Activated CD4-positive, alpha-beta T cell treated with anti-CD3 and anti-CD28 coated beads, Interleukin-2, amount 50 U/mL, for 4 hours (primary cell): ENCODE measurements at regions not wholly inside any gene's neighbourhood (a gene's known extent, or its start where the extent isn't known, plus 50 kb on each side); places are given as distances from the start of the nearest gene placed in this dataset.

ENCODE experiments used
- DNase-seq, 2 experiments: peaks; one replicate each; pipeline ENCODE4 v3.0.0-alpha.2; 2020

GRCh38 chr18:51401912-51402311 lies 204.4 kb upstream of the MEX3C start:
- no peak for DNase-seq

DNA sequence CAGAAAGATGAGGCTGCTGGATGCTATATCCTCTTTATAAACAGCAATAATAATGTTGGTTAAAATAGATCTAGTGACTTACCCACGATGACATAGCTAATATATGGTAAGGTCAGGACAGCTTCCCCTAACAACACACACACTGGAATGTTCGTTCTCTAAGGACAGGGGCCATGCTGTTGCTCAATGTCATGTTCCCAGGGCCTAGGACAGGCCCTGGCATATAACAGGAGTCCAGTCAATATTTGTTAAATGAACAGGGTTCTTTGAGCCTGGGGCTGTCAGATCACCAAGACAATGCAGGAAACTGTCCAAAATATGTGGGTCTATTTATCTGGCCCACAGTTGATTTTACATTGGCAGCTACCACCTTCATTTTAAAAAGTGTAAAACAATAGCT lies 207.1 kb upstream of the MEX3C start:
- no peak for DNase-seq

GRCh38 chr18:51405683-51406477 lies 208.4 kb upstream of the MEX3C start:
- DNase-seq: no peak

GRCh38 chr18:51417643-51418483 lies 220.4 kb upstream of the MEX3C start:
- DNase-seq: no peak

DNA sequence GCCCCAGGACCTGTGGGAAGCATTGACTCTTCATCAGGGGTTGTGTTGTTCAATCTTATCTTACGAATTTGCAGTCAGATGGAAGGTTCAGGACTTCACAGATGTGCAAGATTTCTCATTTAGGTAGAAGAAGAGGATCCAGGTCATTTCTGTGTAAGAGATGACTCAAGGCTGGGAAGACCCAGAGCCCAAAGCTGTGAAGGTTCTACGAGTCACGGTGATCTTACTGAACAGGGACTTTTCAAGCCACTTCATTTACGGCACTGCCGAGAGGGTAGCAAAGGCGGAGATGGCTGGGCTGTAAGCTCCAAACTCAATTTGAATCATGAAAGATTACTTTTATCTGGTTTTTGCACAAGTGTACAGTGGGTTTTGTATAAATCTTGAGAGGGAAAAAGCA lies 228.0 kb upstream of the MEX3C start:
- DNase-seq: no peak

GRCh38 chr18:51425889-51426288 lies 228.4 kb upstream of the MEX3C start:
- no peak for DNase-seq

DNA sequence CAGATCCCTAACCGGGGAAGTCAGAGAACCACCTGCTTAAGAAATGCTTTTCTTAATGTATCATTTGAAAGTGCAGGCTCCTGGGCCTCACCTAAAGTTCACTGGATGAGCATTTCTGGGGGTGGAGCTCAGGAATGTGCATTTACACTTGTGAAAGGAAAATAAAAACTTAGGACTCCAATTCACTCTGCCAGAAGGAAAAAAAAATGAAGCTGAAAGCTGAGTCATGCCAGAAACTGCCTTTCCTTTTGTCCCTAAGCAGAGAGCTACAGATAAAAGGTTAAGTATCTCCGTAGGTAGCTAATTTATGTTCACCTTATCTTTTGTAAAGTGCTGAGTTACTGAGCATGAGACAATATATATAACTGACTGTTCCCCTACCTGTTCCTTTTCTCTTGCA lies 229.5 kb upstream of the MEX3C start:
- DNase-seq: no peak

DNA sequence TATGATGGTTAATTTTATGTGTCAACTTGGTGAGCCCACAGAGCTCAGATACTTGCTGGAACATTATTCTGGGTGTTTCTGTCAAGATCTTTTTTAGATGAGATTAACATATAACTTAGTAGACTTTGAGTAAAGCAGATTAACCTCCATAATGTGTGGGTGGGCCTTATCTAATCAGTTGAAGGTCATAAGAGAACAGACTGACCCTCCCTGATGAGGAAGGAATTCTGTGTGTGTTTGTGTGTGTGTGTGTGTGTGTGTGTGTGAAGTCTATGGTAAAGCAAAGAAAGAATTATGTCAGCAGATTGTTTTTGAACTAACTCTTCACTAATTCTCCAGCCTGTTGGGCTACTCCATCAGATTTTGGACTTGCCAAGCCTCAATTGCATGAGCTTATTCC lies 232.2 kb upstream of the MEX3C start:
- DNase-seq: no peak

- DNase-seq: no peak
Observed at GRCh38 chr18:51430538-51430937, 233.1 kb upstream of the MEX3C start.

DNA sequence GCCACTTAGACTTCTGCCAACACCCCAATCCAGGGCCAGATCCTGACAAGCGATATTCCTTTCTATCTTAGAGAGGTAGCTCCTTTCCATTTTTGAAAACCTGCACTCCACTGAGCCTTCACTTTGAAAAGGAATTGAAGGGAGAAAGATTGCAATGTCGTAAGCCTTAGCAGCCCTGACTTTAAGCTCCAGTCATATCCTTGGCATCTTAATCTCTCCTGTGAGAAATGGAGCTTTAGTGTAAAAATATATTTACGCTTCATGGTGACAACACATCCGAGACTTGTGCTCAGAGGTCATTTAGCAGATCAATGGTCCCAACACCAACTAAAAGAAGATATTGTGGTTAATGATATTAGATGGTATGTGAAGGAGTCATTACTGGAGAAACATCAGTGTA lies 235.8 kb upstream of the MEX3C start:
- no peak for DNase-seq

- DNase-seq: no peak
Observed at GRCh38 chr18:51433881-51434280, 236.4 kb upstream of the MEX3C start.

DNA sequence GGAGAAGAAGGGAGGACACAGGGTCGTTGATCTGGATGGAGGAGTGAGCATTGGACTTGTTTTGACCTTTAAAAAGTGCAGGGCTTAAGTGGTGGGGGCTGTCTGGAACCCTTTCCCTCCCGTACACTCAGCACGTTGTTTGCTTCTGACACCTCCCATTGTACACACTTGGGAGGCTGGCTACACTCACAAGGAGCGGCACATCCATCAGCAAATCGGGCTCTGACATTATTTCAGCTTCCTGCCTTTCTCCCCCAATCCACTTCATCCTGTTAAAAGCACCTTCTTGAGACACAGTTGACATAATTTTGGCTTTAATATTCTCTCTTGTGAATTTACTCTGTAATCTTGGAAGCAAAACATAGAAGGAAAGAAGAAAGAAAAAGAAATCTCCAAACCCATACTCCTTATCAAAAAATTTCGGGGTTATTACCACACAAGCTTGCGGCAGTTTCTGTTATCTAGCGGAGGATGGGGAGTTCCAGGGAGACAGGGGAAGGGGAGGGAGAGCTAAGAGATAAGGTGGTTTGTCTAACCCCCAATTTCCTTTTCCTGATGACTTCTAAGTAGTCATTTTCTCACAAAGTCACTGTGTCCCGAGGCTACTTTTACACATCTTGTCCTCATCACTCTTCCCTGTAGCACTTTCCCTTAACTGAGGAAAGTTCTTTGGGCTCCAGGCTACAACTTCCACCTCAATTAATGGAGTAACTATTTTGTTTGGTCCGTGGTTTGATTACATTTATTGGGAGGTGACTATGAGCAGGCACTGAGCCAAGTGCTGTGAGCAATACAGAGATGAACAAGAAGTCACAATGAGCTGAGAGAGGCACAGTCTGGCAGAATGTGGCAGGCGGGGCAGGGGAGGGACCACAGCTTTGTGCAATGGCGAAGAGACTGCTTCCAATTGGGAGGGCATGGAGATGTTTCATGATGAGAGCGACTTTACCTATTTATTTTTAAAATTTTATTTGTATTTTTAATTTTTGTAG lies 240.1 kb upstream of the MEX3C start:
- DNase-seq: no peak

DNA sequence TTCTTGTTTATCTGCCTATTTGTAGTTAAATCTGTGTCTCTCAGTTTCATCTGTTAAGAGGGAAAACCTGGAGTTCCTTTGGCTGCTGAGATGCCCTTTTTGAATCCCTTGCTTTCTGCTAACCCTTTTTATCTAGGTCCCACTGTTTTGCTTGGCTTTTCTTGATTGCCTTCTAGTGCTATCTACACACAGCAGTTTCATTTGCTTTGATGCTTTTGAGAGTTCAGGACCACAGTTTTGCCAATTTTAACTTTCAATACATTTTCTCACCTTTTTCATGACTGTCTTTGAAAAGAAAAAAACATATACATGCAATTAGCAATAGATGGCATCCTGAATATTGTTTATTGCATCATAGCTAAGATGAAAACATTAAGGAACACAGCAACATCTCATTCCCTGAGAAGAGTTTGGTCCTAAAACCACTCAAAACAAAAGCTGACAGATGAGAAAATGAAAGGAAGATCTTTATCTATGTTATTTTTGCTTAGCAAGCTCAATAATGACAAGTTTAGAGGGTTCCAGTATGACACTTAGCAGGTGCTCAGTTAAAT lies 241.4 kb upstream of the MEX3C start:
- no peak for DNase-seq

DNA sequence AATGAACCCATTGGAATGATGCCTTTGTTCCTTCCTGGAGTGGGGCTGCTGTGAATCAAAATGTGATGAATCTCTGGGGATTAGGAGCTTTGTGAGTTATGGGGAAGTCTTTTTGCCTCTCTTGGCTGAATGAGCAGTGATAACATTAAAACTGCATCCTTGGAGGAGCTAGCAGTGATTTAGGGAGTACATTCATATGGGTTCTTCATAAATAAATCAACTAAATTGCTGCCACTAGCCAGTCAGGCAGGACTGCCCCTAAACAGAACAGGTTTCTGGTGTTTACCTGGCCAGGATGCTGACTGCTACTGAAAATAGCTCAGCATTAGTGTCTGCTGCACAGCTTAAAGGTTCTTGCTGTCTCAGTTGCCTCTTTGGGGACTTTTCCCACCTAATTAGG lies 244.5 kb upstream of the MEX3C start:
- no peak for DNase-seq

GRCh38 chr18:51446571-51447210 lies 249.2 kb upstream of the MEX3C start:
- DNase-seq: no peak

GRCh38 chr18:51447351-51448342 lies 250.2 kb upstream of the MEX3C start:
- DNase-seq: no peak

GRCh38 chr18:51448949-51449348 lies 251.5 kb upstream of the MEX3C start:
- DNase-seq: no peak

DNA sequence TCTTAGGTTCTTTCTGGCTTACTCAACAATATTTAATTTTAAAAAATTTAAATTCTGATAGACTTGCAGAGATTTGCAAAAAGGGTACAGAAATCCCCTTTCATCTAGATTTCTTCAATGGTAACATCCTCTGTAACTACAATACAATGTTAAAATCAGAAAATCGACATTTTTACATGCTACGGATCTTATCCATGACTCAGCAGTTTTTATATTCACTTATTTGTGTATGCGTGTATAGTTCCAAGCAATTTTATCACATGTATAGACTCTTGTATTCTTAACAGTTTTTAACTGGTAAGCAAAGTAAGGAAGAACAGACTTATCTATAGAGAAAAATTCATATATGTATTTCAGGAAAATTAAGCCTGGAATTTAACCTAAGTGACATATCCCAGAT lies 256.1 kb upstream of the MEX3C start:
- no peak for DNase-seq

- DNase-seq: no peak
Observed at GRCh38 chr18:51458861-51459260, 261.4 kb upstream of the MEX3C start.

GRCh38 chr18:51461956-51462355 lies 264.5 kb upstream of the MEX3C start:
- no peak for DNase-seq
